Osteocyte (in vitro differentiated cells): ENCODE measurements at regions not wholly inside any gene's neighbourhood (a gene's known extent, or its start where the extent isn't known, plus 50 kb on each side); places are given as distances from the start of the nearest gene placed in this dataset.

Experiments used
- DNase-seq: peaks from one replicate; pipeline ENCODE4 v3.0.0; 2021; ENCODE audit warnings: mixed read lengths; ENCODE audit not compliant: unreplicated experiment; ENCODE audit errors: extremely low spot score
- H3K27ac Mint-ChIP-seq: one replicate; pipeline ENCODE4 v1.8.0; 2021; ENCODE audit warnings: mild to moderate bottlenecking, mixed read lengths; ENCODE audit not compliant: unreplicated experiment
- H3K27me3 Mint-ChIP-seq: one replicate; pipeline ENCODE4 v1.8.0; 2021; ENCODE audit warnings: mixed read lengths; ENCODE audit not compliant: unreplicated experiment
- H3K36me3 Mint-ChIP-seq: one replicate; pipeline ENCODE4 v1.8.0; 2021; ENCODE audit warnings: mixed read lengths; ENCODE audit not compliant: unreplicated experiment
- H3K4me1 Mint-ChIP-seq: one replicate; pipeline ENCODE4 v1.8.0; 2021; ENCODE audit warnings: mixed read lengths; ENCODE audit not compliant: unreplicated experiment
- H3K4me3 Mint-ChIP-seq: one replicate; pipeline ENCODE4 v1.8.0; 2021; ENCODE audit warnings: mild to moderate bottlenecking, moderate library complexity, mixed read lengths; ENCODE audit not compliant: unreplicated experiment
- H3K9me3 Mint-ChIP-seq: one replicate; pipeline ENCODE4 v1.8.0; 2021; ENCODE audit warnings: mixed read lengths; ENCODE audit not compliant: unreplicated experiment
- TF ChIP-seq, protein P1 (sequence below): fragments of 200-600 bp; sonication (generic); IDR thresholded peaks from 2 replicates; pipeline ENCODE4 v1.5.0; 2021; ENCODE audit warnings: antibody characterized with exemption, mild to moderate bottlenecking, moderate library complexity

DNA sequence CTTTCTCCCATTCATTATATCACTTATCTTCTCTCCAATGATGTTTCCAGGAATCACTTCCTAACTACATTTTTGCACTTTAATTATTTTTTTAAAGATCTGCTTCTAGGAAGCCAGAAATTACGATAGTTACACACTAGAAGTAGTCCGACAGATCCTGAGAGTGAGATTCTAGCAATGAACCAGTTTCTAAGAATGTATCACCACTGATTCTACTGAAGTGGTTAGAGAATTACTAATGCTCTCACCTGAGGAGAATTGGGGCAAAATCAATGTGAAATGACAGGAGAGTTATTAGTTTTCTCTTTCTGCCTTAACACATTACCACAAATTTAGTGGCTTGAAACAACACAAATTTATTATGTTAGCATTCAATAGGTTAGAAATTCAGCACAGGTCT, 241.2 kb downstream of the CASP12 start:
- H3K27me3 Mint-ChIP-seq = no peaks in the 10 kb centered on the region
- no peaks in the 10 kb centered on the region for H3K36me3 Mint-ChIP-seq
- no peak overlapping the region for H3K27ac Mint-ChIP-seq
- no peaks in the 10 kb centered on the region for H3K4me1 Mint-ChIP-seq
- TF ChIP-seq, protein P1, sequence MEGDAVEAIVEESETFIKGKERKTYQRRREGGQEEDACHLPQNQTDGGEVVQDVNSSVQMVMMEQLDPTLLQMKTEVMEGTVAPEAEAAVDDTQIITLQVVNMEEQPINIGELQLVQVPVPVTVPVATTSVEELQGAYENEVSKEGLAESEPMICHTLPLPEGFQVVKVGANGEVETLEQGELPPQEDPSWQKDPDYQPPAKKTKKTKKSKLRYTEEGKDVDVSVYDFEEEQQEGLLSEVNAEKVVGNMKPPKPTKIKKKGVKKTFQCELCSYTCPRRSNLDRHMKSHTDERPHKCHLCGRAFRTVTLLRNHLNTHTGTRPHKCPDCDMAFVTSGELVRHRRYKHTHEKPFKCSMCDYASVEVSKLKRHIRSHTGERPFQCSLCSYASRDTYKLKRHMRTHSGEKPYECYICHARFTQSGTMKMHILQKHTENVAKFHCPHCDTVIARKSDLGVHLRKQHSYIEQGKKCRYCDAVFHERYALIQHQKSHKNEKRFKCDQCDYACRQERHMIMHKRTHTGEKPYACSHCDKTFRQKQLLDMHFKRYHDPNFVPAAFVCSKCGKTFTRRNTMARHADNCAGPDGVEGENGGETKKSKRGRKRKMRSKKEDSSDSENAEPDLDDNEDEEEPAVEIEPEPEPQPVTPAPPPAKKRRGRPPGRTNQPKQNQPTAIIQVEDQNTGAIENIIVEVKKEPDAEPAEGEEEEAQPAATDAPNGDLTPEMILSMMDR = no peak
- no peaks in the 10 kb centered on the region for H3K9me3 Mint-ChIP-seq
- no peak overlapping the region for H3K4me3 Mint-ChIP-seq
- DNase-seq = no peak

DNA sequence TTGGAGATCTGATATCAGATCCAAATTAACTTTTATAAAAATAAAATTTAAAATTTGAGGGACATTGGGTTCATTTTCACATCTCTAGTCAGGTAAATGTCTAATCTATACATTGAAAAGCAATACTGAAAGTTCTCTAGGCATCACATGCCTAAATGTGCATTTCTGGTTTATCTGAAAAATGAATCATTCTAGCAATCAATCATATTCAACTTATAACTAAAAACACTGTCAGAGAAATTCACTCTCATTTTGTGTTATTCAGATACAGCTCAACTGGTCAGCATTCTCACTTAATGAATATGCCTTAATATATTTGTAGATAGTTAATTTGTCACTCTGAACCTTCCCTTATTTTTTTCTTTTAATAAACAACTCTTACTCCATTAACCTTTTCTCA, 243.2 kb downstream of the CASP12 start:
- no peaks in the 10 kb centered on the region for H3K27me3 Mint-ChIP-seq
- TF ChIP-seq, protein P1 = no peak
- no peak overlapping the region for H3K4me3 Mint-ChIP-seq
- H3K27ac Mint-ChIP-seq = no peak overlapping the region
- no peaks in the 10 kb centered on the region for H3K36me3 Mint-ChIP-seq
- H3K4me1 Mint-ChIP-seq = no peaks in the 10 kb centered on the region
- no peak for DNase-seq
- H3K9me3 Mint-ChIP-seq = no peaks in the 10 kb centered on the region

DNA sequence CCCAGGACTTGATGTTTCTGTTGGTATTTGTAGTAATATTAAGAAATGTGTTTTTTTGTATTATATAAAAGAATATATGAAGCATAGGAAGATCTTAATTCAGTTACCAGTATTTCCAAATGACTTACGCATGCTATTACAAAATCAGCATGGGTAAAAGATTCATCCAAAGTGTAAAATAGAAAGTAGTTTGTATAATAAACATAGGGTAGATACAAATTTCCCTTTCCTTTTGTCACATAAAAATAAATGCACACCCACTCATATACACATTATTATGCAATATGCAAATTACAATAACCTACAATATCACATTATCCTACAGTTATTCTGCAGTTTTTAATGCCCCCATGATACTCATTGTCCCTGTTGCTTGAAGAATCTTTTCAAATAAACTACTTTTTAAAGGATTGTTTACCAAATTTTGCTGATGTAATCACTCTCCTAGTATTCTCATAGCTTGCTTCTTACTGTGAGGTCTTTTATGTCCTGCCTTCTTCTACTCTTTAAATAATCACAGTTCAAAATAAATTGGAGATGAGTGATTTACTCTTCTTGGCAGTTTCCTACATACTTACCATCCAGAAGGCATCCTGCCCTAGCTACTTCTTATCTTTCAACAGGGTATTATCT, 244.0 kb downstream of the CASP12 start:
- H3K36me3 Mint-ChIP-seq = no peaks in the 10 kb centered on the region

DNA sequence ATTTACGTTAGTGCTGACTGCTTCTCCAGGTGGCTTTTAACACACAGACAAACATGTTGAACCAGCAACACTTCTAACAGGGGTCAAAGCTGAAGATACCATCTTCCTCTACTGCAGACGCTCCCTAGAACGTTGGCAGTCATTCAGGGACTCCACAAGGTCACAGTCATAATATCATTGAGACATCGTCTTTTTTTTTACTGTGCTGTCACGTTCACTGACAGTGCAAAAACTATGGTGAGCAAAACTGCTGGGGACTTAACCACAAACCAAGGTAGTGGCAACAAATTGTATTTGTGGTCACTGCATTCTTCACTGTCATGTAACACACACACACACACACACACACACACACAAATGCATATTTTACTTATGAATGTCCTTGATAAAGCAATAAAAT, 244.9 kb downstream of the CASP12 start:
- no peak overlapping the region for H3K4me3 Mint-ChIP-seq
- no peaks in the 10 kb centered on the region for H3K9me3 Mint-ChIP-seq
- H3K4me1 Mint-ChIP-seq = no peaks in the 10 kb centered on the region
- no peaks in the 10 kb centered on the region for H3K36me3 Mint-ChIP-seq
- H3K27ac Mint-ChIP-seq = no peak overlapping the region
- no peak for DNase-seq
- TF ChIP-seq, protein P1 = no peak
- no peaks in the 10 kb centered on the region for H3K27me3 Mint-ChIP-seq

More for the DNA sequence above, 244.0 kb downstream of the CASP12 start:
- Mint-ChIP-seq H3K27ac (no peak overlapping the region), H3K4me3 (no peak overlapping the region), H3K4me1 (no peaks in the 10 kb centered on the region), H3K27me3 (no peaks in the 10 kb centered on the region), H3K9me3 (no peaks in the 10 kb centered on the region)
- TF ChIP-seq, protein P1 = no peak
- no peak for DNase-seq

DNA sequence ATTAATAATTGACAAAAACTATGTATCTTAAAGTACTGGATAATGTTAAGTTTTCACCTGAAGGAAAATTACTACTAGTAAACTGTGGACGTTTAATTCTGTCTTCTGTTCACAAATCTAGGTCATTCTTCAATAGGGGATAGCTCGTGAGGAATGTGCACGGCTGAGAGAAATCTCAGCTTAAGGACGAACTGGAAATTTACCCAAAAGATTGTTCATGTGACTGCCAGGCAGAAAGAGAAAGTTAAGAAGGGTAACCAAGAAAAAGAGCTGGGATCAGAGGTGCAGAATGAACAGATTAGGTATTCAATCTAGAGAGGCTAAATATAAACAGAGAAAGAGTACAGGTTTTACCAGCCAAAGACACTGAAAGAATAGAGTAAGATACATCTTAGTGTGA, 245.3 kb downstream of the CASP12 start:
- no peak overlapping the region for H3K27ac Mint-ChIP-seq

More for the DNA sequence above, 245.3 kb downstream of the CASP12 start:
- no peak for DNase-seq
- no peak overlapping the region for H3K4me3 Mint-ChIP-seq
- no peaks in the 10 kb centered on the region for H3K4me1 Mint-ChIP-seq
- no peaks in the 10 kb centered on the region for H3K27me3 Mint-ChIP-seq
- no peaks in the 10 kb centered on the region for H3K36me3 Mint-ChIP-seq
- H3K9me3 Mint-ChIP-seq = no peaks in the 10 kb centered on the region
- TF ChIP-seq, protein P1 = no peak
